NCI-H748 (cell line): ENCODE measurements at regions not wholly inside any gene's neighbourhood (a gene's known extent, or its start where the extent isn't known, plus 50 kb on each side); places are given as distances from the start of the nearest gene placed in this dataset.
"Not testable (repeated sequence)": the region's sequence is repeated elsewhere in the genome, so short reads cannot be mapped to it uniquely, and the experiment has no call there.

Experiments
- DNase-seq: peaks from one replicate; lab custom pipeline; 2025; ENCODE audit not compliant: unreplicated experiment; lab: John Stamatoyannopoulos, UW

- no peak for DNase-seq
These were observed 76.7 kb upstream of the CD28 start for GRCh38 chr2:203629699-203630098.

- DNase-seq, result no peak
These were observed 75.2 kb upstream of the CD28 start for GRCh38 chr2:203631068-203631757.

GRCh38 chr2:203636588-203637470, 69.6 kb upstream of the CD28 start:
- DNase-seq, result no peak

- DNase-seq, result no peak
These were observed 68.8 kb upstream of the CD28 start for GRCh38 chr2:203637471-203638167.

- DNase-seq, result not testable (repeated sequence)
These were observed 64.6 kb upstream of the CD28 start for GRCh38 chr2:203641865-203642264.

GRCh38 chr2:203642841-203643240, 63.6 kb upstream of the CD28 start:
- DNase-seq, result not testable (repeated sequence)

- DNase-seq, result no peak
These were observed 60.6 kb upstream of the CD28 start for GRCh38 chr2:203645831-203646230.

GRCh38 chr2:203646266-203646864, 60.1 kb upstream of the CD28 start:
- DNase-seq, result peak; percentile 30

GRCh38 chr2:203646961-203647360, 59.5 kb upstream of the CD28 start:
- DNase-seq, result no peak

- DNase-seq, result no peak
These were observed 58.9 kb upstream of the CD28 start for GRCh38 chr2:203647579-203647978.

- DNase-seq, result peak; percentile 75
These were observed 58.2 kb upstream of the CD28 start for GRCh38 chr2:203648273-203648672.

- peak; percentile 17 for DNase-seq
These were observed 57.1 kb upstream of the CD28 start for GRCh38 chr2:203649176-203649814.

- DNase-seq, result peak; percentile 96
These were observed 55.4 kb upstream of the CD28 start for GRCh38 chr2:203650860-203651613.

GRCh38 chr2:203651621-203652020, 54.8 kb upstream of the CD28 start:
- DNase-seq, result no peak

- DNase-seq, result no peak
These were observed 51.6 kb upstream of the CD28 start for GRCh38 chr2:203654826-203655225.

GRCh38 chr2:203656522-203657287, 49.7 kb upstream of the CD28 start:
- peak; percentile 35 for DNase-seq
